GM19043 (cell line): ENCODE measurements at regions not wholly inside any gene's neighbourhood (a gene's known extent, or its start where the extent isn't known, plus 50 kb on each side); places are given as distances from the start of the nearest gene placed in this dataset.

Experiments
- ATAC-seq: cut with Tn5 transposase; IDR thresholded peaks from one replicate; pipeline ENCODE4 v1.9.1; 2021; ENCODE audit warnings: low read depth; ENCODE audit not compliant: unreplicated experiment

GRCh38 chr19:29098091-29098490, 114.9 kb downstream of the UQCRFS1 start:
- ATAC-seq, result no peak

- no peak for ATAC-seq
Observed at GRCh38 chr19:29096896-29097295, 116.1 kb downstream of the UQCRFS1 start.

GRCh38 chr19:29093553-29093908, 119.4 kb downstream of the UQCRFS1 start:
- ATAC-seq, result no peak

- ATAC-seq, result no peak
Observed at GRCh38 chr19:29092712-29093552, 120.0 kb downstream of the UQCRFS1 start.

- no peak for ATAC-seq
Observed at GRCh38 chr19:29090783-29091526, 122.0 kb downstream of the UQCRFS1 start.

- no peak for ATAC-seq
Observed at GRCh38 chr19:29089315-29089870, 123.6 kb downstream of the UQCRFS1 start.

- ATAC-seq, result no peak
Observed at GRCh38 chr19:29088761-29089160, 124.2 kb downstream of the UQCRFS1 start.

GRCh38 chr19:29086646-29087045, 126.3 kb downstream of the UQCRFS1 start:
- no peak for ATAC-seq

GRCh38 chr19:29086182-29086581, 126.8 kb downstream of the UQCRFS1 start:
- ATAC-seq, result no peak

- no peak for ATAC-seq
Observed at GRCh38 chr19:29085630-29086029, 127.3 kb downstream of the UQCRFS1 start.

GRCh38 chr19:29085206-29085605, 127.7 kb downstream of the UQCRFS1 start:
- ATAC-seq, result no peak

GRCh38 chr19:29084266-29084665, 128.7 kb downstream of the UQCRFS1 start:
- no peak for ATAC-seq

GRCh38 chr19:29083863-29084262, 129.1 kb downstream of the UQCRFS1 start:
- ATAC-seq, result no peak

- no peak for ATAC-seq
Observed at GRCh38 chr19:29079356-29080032, 133.5 kb downstream of the UQCRFS1 start.

- no peak for ATAC-seq
Observed at GRCh38 chr19:29076963-29077362, 136.0 kb downstream of the UQCRFS1 start.

GRCh38 chr19:29076161-29076560, 136.8 kb downstream of the UQCRFS1 start:
- ATAC-seq, result no peak

GRCh38 chr19:29075149-29075548, 137.8 kb downstream of the UQCRFS1 start:
- ATAC-seq, result no peak

- ATAC-seq, result no peak
Observed at GRCh38 chr19:29074579-29074978, 138.4 kb downstream of the UQCRFS1 start.

- ATAC-seq, result no peak
Observed at GRCh38 chr19:29067831-29068230, 145.1 kb downstream of the UQCRFS1 start.

GRCh38 chr19:29062475-29063435, 150.2 kb downstream of the UQCRFS1 start:
- no peak for ATAC-seq
